GM23248 (cell line): ENCODE measurements at regions not wholly inside any gene's neighbourhood (a gene's known extent, or its start where the extent isn't known, plus 50 kb on each side); places are given as distances from the start of the nearest gene placed in this dataset.

Experiments used
- DNase-seq: peaks from one replicate; pipeline ENCODE4 v3.0.0-alpha.2; 2015
- H2AFZ ChIP-seq: fragments of 200-600 bp; sonication (generic); 2 replicates; pipeline ENCODE4 v1.6.1; 2016; ENCODE audit warnings: antibody characterized with exemption
- H3F3A ChIP-seq: fragments of 200-600 bp; sonication (generic); 2 replicates; pipeline ENCODE4 v1.6.1; 2016; ENCODE audit warnings: mild to moderate bottlenecking, antibody characterized with exemption, mixed run types; ENCODE audit not compliant: insufficient read depth
- H3K27ac ChIP-seq: fragments of 200-600 bp; sonication (generic); 2 replicates; pipeline ENCODE4 v1.5.1; 2016; ENCODE audit warnings: mild to moderate bottlenecking
- H3K27me3 ChIP-seq: fragments of 200-600 bp; sonication (generic); replicated peaks from 2 replicates; pipeline ENCODE4 v1.6.1; 2016; ENCODE audit warnings: mild to moderate bottlenecking; ENCODE audit not compliant: insufficient read depth
- H3K36me3 ChIP-seq: fragments of 200-600 bp; sonication (generic); 2 replicates; pipeline ENCODE4 v1.6.1; 2016; ENCODE audit warnings: low read depth, mild to moderate bottlenecking
- H3K4me1 ChIP-seq: fragments of 200-600 bp; sonication (generic); 2 replicates; pipeline ENCODE4 v1.6.1; 2016; ENCODE audit warnings: mild to moderate bottlenecking; ENCODE audit not compliant: insufficient read depth
- H3K4me2 ChIP-seq: fragments of 200-600 bp; sonication (generic); one replicate; pipeline ENCODE4 v1.6.1; 2016; ENCODE audit warnings: mild to moderate bottlenecking; ENCODE audit not compliant: unreplicated experiment
- H3K4me3 ChIP-seq: fragments of 200-600 bp; sonication (generic); 2 replicates; pipeline ENCODE4 v1.5.1; 2016; ENCODE audit warnings: mild to moderate bottlenecking
- H3K79me2 ChIP-seq: fragments of 200-600 bp; sonication (generic); 2 replicates; pipeline ENCODE4 v1.6.1; 2016; ENCODE audit warnings: mild to moderate bottlenecking; ENCODE audit not compliant: insufficient read depth
- H3K9ac ChIP-seq: fragments of 200-600 bp; sonication (generic); 2 replicates; pipeline ENCODE4 v1.6.1; 2016; ENCODE audit warnings: mild to moderate bottlenecking
- H3K9me2 ChIP-seq: fragments of 200-600 bp; sonication (generic); 2 replicates; pipeline ENCODE4 v1.6.1; 2016; ENCODE audit warnings: mixed run types, mild to moderate bottlenecking, moderate library complexity; ENCODE audit not compliant: insufficient read depth
- H3K9me3 ChIP-seq: fragments of 200-600 bp; sonication (generic); one replicate; pipeline ENCODE4 v1.6.1; 2017; ENCODE audit warnings: low read depth
- H4K20me1 ChIP-seq: fragments of 200-600 bp; sonication (generic); 2 replicates; pipeline ENCODE4 v1.6.0; 2016; ENCODE audit not compliant: insufficient read depth
- EZH2 ChIP-seq: fragments of 200-600 bp; sonication (generic); IDR thresholded peaks from 2 replicates; pipeline ENCODE4 v1.6.1; 2018; ENCODE audit warnings: antibody characterized with exemption, mild to moderate bottlenecking; ENCODE audit not compliant: insufficient read depth, poor library complexity, severe bottlenecking
- EZH2phosphoT487 ChIP-seq: fragments of 200-600 bp; sonication (generic); IDR thresholded peaks from 2 replicates; pipeline ENCODE4 v1.6.1; 2018; ENCODE audit warnings: antibody characterized with exemption, moderate library complexity, mild to moderate bottlenecking, low read depth; ENCODE audit not compliant: insufficient read depth
- WGBS, 2 experiments: methylation state at CpG; one replicate each; pipeline ENCODE4 v1.1.6; 2015 to 2017; ENCODE audit warnings: low lambda C conversion rate in 2 of 2, low coverage in 1 of 2; ENCODE audit errors: missing lambda C conversion rate in 2 of 2; 5-methylcytosine and 5-hydroxymethylcytosine counted together
- in situ Hi-C: fragments of 300-500 bp; cut with MboI; formaldehyde crosslinking; loops from 2 replicates; pipeline ENCODE4 v1.15.0; 2020

GRCh38 chr2:129175051-129175450, 804.4 kb upstream of the RAB6C start:
- Histone ChIP-seq H2AFZ (no peak overlapping the region), H3K36me3 (no peaks in the 10 kb centered on the region), H3K9me2 (no peaks in the 10 kb centered on the region), H3K27me3 (no peaks in the 10 kb centered on the region), H3K9ac (no peak overlapping the region), H3K4me1 (no peaks in the 10 kb centered on the region), H3K27ac (no peak overlapping the region), H3K9me3 (no peaks in the 10 kb centered on the region), H3K4me3 (no peak overlapping the region), H3K4me2 (no peak overlapping the region), H4K20me1 (no peaks in the 10 kb centered on the region), H3K79me2 (no peaks in the 10 kb centered on the region), H3F3A (no peaks in the 10 kb centered on the region)
- WGBS, 2 experiments = 20 to 29% methylated on average over 2 of the region's 2 CpGs
- no peak for DNase-seq
- TF ChIP-seq EZH2 (no peak), EZH2phosphoT487 (no peak)
- in situ Hi-C loops = no loop called here

- in situ Hi-C loops = no loop called here
- H3K4me1 ChIP-seq = no peaks in the 10 kb centered on the region
- no peaks in the 10 kb centered on the region for H3K79me2 ChIP-seq
- no peaks in the 10 kb centered on the region for H4K20me1 ChIP-seq
- no peaks in the 10 kb centered on the region for H3K36me3 ChIP-seq
- H3F3A ChIP-seq = no peaks in the 10 kb centered on the region
- H3K4me3 ChIP-seq = no peak overlapping the region
- H3K9me2 ChIP-seq = no peaks in the 10 kb centered on the region
- TF ChIP-seq EZH2phosphoT487 (no peak), EZH2 (no peak)
- H3K4me2 ChIP-seq = no peak overlapping the region
- H3K27ac ChIP-seq = no peak overlapping the region
- no peak for DNase-seq
- no peaks in the 10 kb centered on the region for H3K9me3 ChIP-seq
- WGBS, 2 experiments = 37 to 50% methylated on average over 5 of the region's 5 CpGs
- H2AFZ ChIP-seq = no peak overlapping the region
- no peak overlapping the region for H3K9ac ChIP-seq
- H3K27me3 ChIP-seq = no peaks in the 10 kb centered on the region
Measured at GRCh38 chr2:129176375-129176774, 803.1 kb upstream of the RAB6C start.

GRCh38 chr2:129178356-129178755, 801.1 kb upstream of the RAB6C start:
- Histone ChIP-seq H3K27me3 (no peaks in the 10 kb centered on the region), H4K20me1 (no peaks in the 10 kb centered on the region), H3K9ac (no peak overlapping the region), H3K9me2 (no peaks in the 10 kb centered on the region), H2AFZ (no peak overlapping the region), H3K4me1 (no peaks in the 10 kb centered on the region), H3K79me2 (no peaks in the 10 kb centered on the region), H3K4me2 (no peak overlapping the region), H3K9me3 (no peaks in the 10 kb centered on the region), H3F3A (no peaks in the 10 kb centered on the region), H3K36me3 (no peaks in the 10 kb centered on the region), H3K27ac (no peak overlapping the region), H3K4me3 (no peak overlapping the region)
- TF ChIP-seq EZH2 (no peak), EZH2phosphoT487 (no peak)
- DNase-seq = peak; percentile 59
- in situ Hi-C loops = no loop called here
- whole genome bisulfite sequencing, 2 experiments = 6 to 7% methylated on average over 7 of the region's 7 CpGs

- 58 to 67% methylated on average over 2 to 3 of the region's 3 CpGs for WGBS, 2 experiments
- no peak overlapping the region for H3K4me2 ChIP-seq
- in situ Hi-C loops = no loop called here
- no peak for TF ChIP-seq EZH2
- no peak for TF ChIP-seq EZH2phosphoT487
- no peaks in the 10 kb centered on the region for H3K9me3 ChIP-seq
- no peaks in the 10 kb centered on the region for H3K9me2 ChIP-seq
- H3K4me3 ChIP-seq = no peak overlapping the region
- H3K27me3 ChIP-seq = no peaks in the 10 kb centered on the region
- H3F3A ChIP-seq = no peaks in the 10 kb centered on the region
- DNase-seq = no peak
- no peak overlapping the region for H2AFZ ChIP-seq
- no peaks in the 10 kb centered on the region for H3K79me2 ChIP-seq
- no peaks in the 10 kb centered on the region for H3K4me1 ChIP-seq
- no peak overlapping the region for H3K27ac ChIP-seq
- H4K20me1 ChIP-seq = no peaks in the 10 kb centered on the region
- no peaks in the 10 kb centered on the region for H3K36me3 ChIP-seq
- H3K9ac ChIP-seq = no peak overlapping the region
Measured at GRCh38 chr2:129179199-129179598, 800.3 kb upstream of the RAB6C start.

GRCh38 chr2:129180124-129180716, 799.2 kb upstream of the RAB6C start:
- Histone ChIP-seq H3K36me3 (no peaks in the 10 kb centered on the region), H3K27ac (no peak overlapping the region), H3K4me3 (no peak overlapping the region), H3K79me2 (no peaks in the 10 kb centered on the region), H3F3A (no peaks in the 10 kb centered on the region), H3K9ac (no peak overlapping the region), H3K4me2 (no peak overlapping the region), H3K4me1 (no peaks in the 10 kb centered on the region), H4K20me1 (no peaks in the 10 kb centered on the region), H3K27me3 (no peaks in the 10 kb centered on the region), H2AFZ (no peak overlapping the region), H3K9me2 (no peaks in the 10 kb centered on the region), H3K9me3 (no peaks in the 10 kb centered on the region)
- no peak for TF ChIP-seq EZH2phosphoT487
- TF ChIP-seq EZH2 = no peak
- WGBS, 2 experiments = 46 to 48% methylated on average over 5 of the region's 5 CpGs
- in situ Hi-C loops = no loop called here
- DNase-seq = no peak
